ENCODE measurements at regions not wholly inside any gene's neighbourhood (a gene's known extent, or its start where the extent isn't known, plus 50 kb on each side); places are given as distances from the start of the nearest gene placed in this dataset.

- Histone ChIP-seq H2BK15ac (ENCODE audit: low read depth, low read length) (no peak overlapping the region), H3T11ph (ENCODE audit: low read length) (no peak overlapping the region), H2AK5ac (ENCODE audit: insufficient read length, low read length) (no peak overlapping the region), H3K27ac (ENCODE audit: insufficient read length, low read depth, low read length) (no peak overlapping the region), H2BK120ac (ENCODE audit: low read depth, low read length, poor library complexity, severe bottlenecking) (no peak overlapping the region), H3K23ac (ENCODE audit: insufficient read length, low read depth, low read length) (no peak overlapping the region), H2AFZ (ENCODE audit: low read length) (no peak overlapping the region), H4K91ac (ENCODE audit: insufficient read length, low read depth, low read length) (no peak overlapping the region), H4K20me1 (ENCODE audit: control insufficient read depth, insufficient read depth, insufficient read length) (no peaks in the 10 kb centered on the region), H3K56ac (ENCODE audit: insufficient read length, low read depth, low read length) (no peak overlapping the region), H4K5ac (ENCODE audit: insufficient read length, low read depth, low read length) (no peak overlapping the region), H3K4me2 (ENCODE audit: insufficient read depth, insufficient read length, low read length) (no peak overlapping the region), H3K9me3 (ENCODE audit: control insufficient read depth, low read depth, low read length) (no peaks in the 10 kb centered on the region), H4K8ac (replicated peaks; ENCODE audit: insufficient read length, low read depth, low read length) (no peak overlapping the region), H3K9ac (ENCODE audit: extremely low read depth, insufficient read length, low read length) (no peak overlapping the region), H3K4ac (ENCODE audit: low read depth, low read length) (no peak overlapping the region), H3K79me1 (ENCODE audit: insufficient read depth, low read depth, low read length, poor library complexity, severe bottlenecking) (no peaks in the 10 kb centered on the region), H2BK20ac (ENCODE audit: low read depth, low read length, poor library complexity, severe bottlenecking) (no peak overlapping the region), H3K18ac (ENCODE audit: insufficient read length, low read depth, low read length) (no peak overlapping the region), H2BK12ac (ENCODE audit: insufficient read length, low read depth, low read length) (no peak overlapping the region), H3K14ac (ENCODE audit: insufficient read depth, low read length) (no peak overlapping the region), H3K79me2 (ENCODE audit: insufficient read depth, low read length) (no peaks in the 10 kb centered on the region), H2BK5ac (ENCODE audit: insufficient read length, low read length) (no peak overlapping the region), H3K27me3 (ENCODE audit: insufficient read depth, low read length) (no peaks in the 10 kb centered on the region), H3K4me1 (ENCODE audit: insufficient read depth, low read length) (no peaks in the 10 kb centered on the region), H3K23me2 (ENCODE audit: insufficient read length, low read depth, low read length, poor library complexity, severe bottlenecking) (no peaks in the 10 kb centered on the region)
- Mint-ChIP-seq H3K36me3 (ENCODE audit: insufficient read depth in 1 of 3, low read depth in 3 of 3) (peaks cover 4 to 28% (median 7%) of the 10 kb centered on the region in 3 experiments), H3K4me3 (no peak overlapping the region), H3K9me3 (peaks cover 20 to 26% of the 10 kb centered on the region in 2 experiments; a peak in 4 of 5 replicates), H3K4me1 (no peaks in the 10 kb centered on the region), H3K27me3 (ENCODE audit: low read depth) (no peaks in the 10 kb centered on the region), H3K27ac (peak overlapping the region in 1 of 3 experiments; percentile 73; a peak in 1 of 7 replicates)
- no CpG with 5 or more reads among the region's 3 CpGs for WGBS (ENCODE audit: extremely low coverage, insufficient read length, low lambda C conversion rate)
- no peak for DNase-seq
- TF ChIP-seq CTCF (conservative IDR thresholded peaks at IDR 0.05), result no peak
Measured at GRCh38 chr7:12102527-12102926, 108.6 kb upstream of the TMEM106B start.

All from H9 (cell line).